ENCODE measurements at regions not wholly inside any gene's neighbourhood (a gene's known extent, or its start where the extent isn't known, plus 50 kb on each side); places are given as distances from the start of the nearest gene placed in this dataset.

- TF ChIP-seq CTCF (optimal IDR thresholded peaks at IDR 0.05 in 1 of 3, IDR thresholded peaks at IDR 0.05 in 1 of 3, conservative IDR thresholded peaks at IDR 0.05 in 1 of 3; ENCODE audit: extremely low read depth in 1 of 3, insufficient read depth in 2 of 3, low read length in 3 of 3) (no peak), EZH2 (IDR thresholded peaks at IDR 0.05; ENCODE audit: low read length) (no peak)
Observed at GRCh38 chr2:17179145-17179808, 339.0 kb downstream of the RAD51AP2 start.
